ENCODE measurements at regions not wholly inside any gene's neighbourhood (a gene's known extent, or its start where the extent isn't known, plus 50 kb on each side); places are given as distances from the start of the nearest gene placed in this dataset.

GRCh38 chr2:129388870-129389269, 590.6 kb upstream of the RAB6C start:
- no peak for TF ChIP-seq CTCF (conservative IDR thresholded peaks at IDR 0.05; ENCODE audit: low read depth, low read length)
- TF ChIP-seq EZH2 (IDR thresholded peaks at IDR 0.05; ENCODE audit: borderline replicate concordance, low read depth, low read length, poor library complexity, severe bottlenecking) = no peak

Data from A673 (cell line).